ENCODE measurements at regions not wholly inside any gene's neighbourhood (a gene's known extent, or its start where the extent isn't known, plus 50 kb on each side); places are given as distances from the start of the nearest gene placed in this dataset.

- Histone ChIP-seq H3K36me3 (ENCODE audit: control insufficient read depth, insufficient read depth, low read length) (no peaks in the 10 kb centered on the region), H3K9me3 (no peaks in the 10 kb centered on the region), H3K27me3 (replicated peaks; ENCODE audit: control insufficient read depth, insufficient read depth, low read length) (no peaks in the 10 kb centered on the region), H3K4me1 (peaks cover 57% of the 10 kb centered on the region), H3K4me3 (ENCODE audit: low read depth, low read length) (no peak overlapping the region)
- Mint-ChIP-seq H3K27me3 (ENCODE audit: insufficient read depth, unreplicated experiment) (no peaks in the 10 kb centered on the region), H3K4me1 (ENCODE audit: low read depth, unreplicated experiment) (peaks cover 58% of the 10 kb centered on the region), H3K36me3 (ENCODE audit: insufficient read depth, unreplicated experiment) (peaks cover 12% of the 10 kb centered on the region), H3K9me3 (ENCODE audit: unreplicated experiment) (peaks cover 14% of the 10 kb centered on the region), H3K27ac (ENCODE audit: unreplicated experiment) (peak overlapping the region; percentile 67), H3K4me3 (ENCODE audit: unreplicated experiment) (peak overlapping the region; percentile 52)
- BruUV-seq (replicated peaks) = TSS peak; percentile 80
- DNase-seq = no peak
- intact Hi-C loops (cut with micrococcal nuclease; ENCODE audit: unreplicated experiment) = loop anchor here (2.0 to 10.0 kb wide), 2 partner anchors 66 to 114 kb away; no protein-coding TSS in a partner anchor
- ChIA-PET POLR2A (interaction anchor here (1.3 to 1.6 kb wide), 3 partner anchors 39 to 93 kb away, joined by 4 to 13 read pairs (median 9); partner anchors contain the start of gene FOXQ1), CTCF (no interaction called here)
- TF ChIP-seq, protein P1, sequence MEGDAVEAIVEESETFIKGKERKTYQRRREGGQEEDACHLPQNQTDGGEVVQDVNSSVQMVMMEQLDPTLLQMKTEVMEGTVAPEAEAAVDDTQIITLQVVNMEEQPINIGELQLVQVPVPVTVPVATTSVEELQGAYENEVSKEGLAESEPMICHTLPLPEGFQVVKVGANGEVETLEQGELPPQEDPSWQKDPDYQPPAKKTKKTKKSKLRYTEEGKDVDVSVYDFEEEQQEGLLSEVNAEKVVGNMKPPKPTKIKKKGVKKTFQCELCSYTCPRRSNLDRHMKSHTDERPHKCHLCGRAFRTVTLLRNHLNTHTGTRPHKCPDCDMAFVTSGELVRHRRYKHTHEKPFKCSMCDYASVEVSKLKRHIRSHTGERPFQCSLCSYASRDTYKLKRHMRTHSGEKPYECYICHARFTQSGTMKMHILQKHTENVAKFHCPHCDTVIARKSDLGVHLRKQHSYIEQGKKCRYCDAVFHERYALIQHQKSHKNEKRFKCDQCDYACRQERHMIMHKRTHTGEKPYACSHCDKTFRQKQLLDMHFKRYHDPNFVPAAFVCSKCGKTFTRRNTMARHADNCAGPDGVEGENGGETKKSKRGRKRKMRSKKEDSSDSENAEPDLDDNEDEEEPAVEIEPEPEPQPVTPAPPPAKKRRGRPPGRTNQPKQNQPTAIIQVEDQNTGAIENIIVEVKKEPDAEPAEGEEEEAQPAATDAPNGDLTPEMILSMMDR (IDR thresholded peaks at IDR 0.05; ENCODE audit: insufficient read depth in 1 of 2, low read depth in 1 of 2, low read length in 1 of 2, severe bottlenecking in 1 of 2, unreplicated experiment in 1 of 2) = no peak
These were observed 82.6 kb upstream of the FOXQ1 start for GRCh38 chr6:1229301-1229700.

DNA sequence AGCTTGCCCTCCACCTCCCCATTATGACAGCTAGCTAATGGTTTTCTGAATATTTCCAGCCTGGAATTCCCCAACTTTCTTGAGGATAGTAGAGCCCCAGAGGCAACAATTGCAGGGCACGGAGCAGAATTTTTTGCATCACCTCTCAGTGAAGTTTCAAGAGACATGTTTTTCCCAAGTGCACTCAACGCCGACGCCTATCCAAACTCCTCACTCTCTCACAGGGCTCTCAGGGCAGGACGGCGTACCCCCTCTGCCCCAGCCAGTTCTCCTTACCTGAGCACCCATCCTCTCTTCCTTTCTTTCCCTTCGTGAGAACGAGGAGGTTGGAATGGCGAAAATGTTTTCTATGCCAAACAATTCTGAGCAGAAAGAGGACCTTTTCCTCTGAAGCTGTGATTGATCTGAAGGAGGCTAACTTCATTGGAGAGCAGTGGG lies 83.1 kb upstream of the FOXQ1 start:
- Mint-ChIP-seq H3K27me3 (ENCODE audit: insufficient read depth, unreplicated experiment) (no peaks in the 10 kb centered on the region), H3K4me3 (ENCODE audit: unreplicated experiment) (peak overlapping the region; percentile 52), H3K9me3 (ENCODE audit: unreplicated experiment) (peaks cover 19% of the 10 kb centered on the region), H3K27ac (ENCODE audit: unreplicated experiment) (peak overlapping the region; percentile 67), H3K36me3 (ENCODE audit: insufficient read depth, unreplicated experiment) (peaks cover 15% of the 10 kb centered on the region), H3K4me1 (ENCODE audit: low read depth, unreplicated experiment) (peaks cover 63% of the 10 kb centered on the region)
- no peaks in the 10 kb centered on the region for H3K27me3 ChIP-seq (replicated peaks; ENCODE audit: control insufficient read depth, insufficient read depth, low read length)
- H3K36me3 ChIP-seq (ENCODE audit: control insufficient read depth, insufficient read depth, low read length) = no peaks in the 10 kb centered on the region
- DNase-seq = no peak
- intact Hi-C loops (cut with micrococcal nuclease; ENCODE audit: unreplicated experiment) = loop anchor here (1.0 to 10.0 kb wide), 8 partner anchors 35 to 315 kb away; no protein-coding TSS in a partner anchor
- no TSS peak for BruUV-seq (replicated peaks)
- H3K4me1 ChIP-seq = peaks cover 57% of the 10 kb centered on the region
- peak overlapping the region; percentile 6 for H3K4me3 ChIP-seq (ENCODE audit: low read depth, low read length)
- ChIA-PET CTCF (interaction anchor here (0.7 to 2.0 kb wide), 8 partner anchors 35 to 316 kb away, joined by 3 to 13 read pairs (median 4); partner anchors contain the start of gene FOXQ1), POLR2A (interaction anchor here (0.8 to 1.9 kb wide), 10 partner anchors 35 to 1890 kb away, joined by 3 to 42 read pairs (median 6); partner anchors contain the start of genes BPHL and FOXQ1)
- no peaks in the 10 kb centered on the region for H3K9me3 ChIP-seq
- TF ChIP-seq, protein P1 (IDR thresholded peaks at IDR 0.05; ENCODE audit: insufficient read depth in 1 of 2, low read depth in 1 of 2, low read length in 1 of 2, severe bottlenecking in 1 of 2, unreplicated experiment in 1 of 2) = no peak

GRCh38 chr6:1227935-1228753 lies 83.8 kb upstream of the FOXQ1 start:
- Histone ChIP-seq H3K4me3 (ENCODE audit: low read depth, low read length) (peak overlapping the region; percentile 0; the same call in 1 of the 2 replicates), H3K27me3 (replicated peaks; ENCODE audit: control insufficient read depth, insufficient read depth, low read length) (no peaks in the 10 kb centered on the region), H3K4me1 (peaks cover 57% of the 10 kb centered on the region), H3K36me3 (ENCODE audit: control insufficient read depth, insufficient read depth, low read length) (no peaks in the 10 kb centered on the region), H3K9me3 (no peaks in the 10 kb centered on the region)
- peak; percentile 91 to 94 for DNase-seq
- intact Hi-C loops (cut with micrococcal nuclease; ENCODE audit: unreplicated experiment) = loop anchor here (1.0 to 10.0 kb wide), 8 partner anchors 35 to 315 kb away; no protein-coding TSS in a partner anchor
- H3K36me3 Mint-ChIP-seq (ENCODE audit: insufficient read depth, unreplicated experiment) = peaks cover 15% of the 10 kb centered on the region
- H3K27ac Mint-ChIP-seq (ENCODE audit: unreplicated experiment) = peak overlapping the region; percentile 67
- peaks cover 63% of the 10 kb centered on the region for H3K4me1 Mint-ChIP-seq (ENCODE audit: low read depth, unreplicated experiment)
- ChIA-PET POLR2A (interaction anchor here (0.5 to 1.9 kb wide), 12 partner anchors 35 to 1891 kb away, joined by 3 to 42 read pairs (median 4); partner anchors contain the start of genes BPHL and FOXQ1), CTCF (interaction anchor here (0.7 to 2.0 kb wide), 8 partner anchors 35 to 315 kb away, joined by 3 to 13 read pairs (median 4); partner anchors contain the start of gene FOXQ1)
- H3K27me3 Mint-ChIP-seq (ENCODE audit: insufficient read depth, unreplicated experiment) = no peaks in the 10 kb centered on the region
- H3K9me3 Mint-ChIP-seq (ENCODE audit: unreplicated experiment) = peaks cover 20% of the 10 kb centered on the region
- TF ChIP-seq, protein P1 (IDR thresholded peaks at IDR 0.05; ENCODE audit: insufficient read depth in 1 of 2, low read depth in 1 of 2, low read length in 1 of 2, severe bottlenecking in 1 of 2, unreplicated experiment in 1 of 2) = no peak
- H3K4me3 Mint-ChIP-seq (ENCODE audit: unreplicated experiment) = peak overlapping the region; percentile 52
- BruUV-seq (replicated peaks) = TSS peak; percentile 48
